ENCODE measurements at regions not wholly inside any gene's neighbourhood (a gene's known extent, or its start where the extent isn't known, plus 50 kb on each side); places are given as distances from the start of the nearest gene placed in this dataset.
"Not testable (repeated sequence)": the region's sequence is repeated elsewhere in the genome, so short reads cannot be mapped to it uniquely, and the experiment has no call there.

GRCh38 chr13:109997056-109997595 is 210.7 kb upstream of the IRS2 start:
- TF ChIP-seq CTCF, POLR2A (IDR thresholded peaks at IDR 0.05): not testable (repeated sequence)

Measured in body of pancreas (tissue), 4 donors.